AG20443 (cell line): ENCODE measurements at regions not wholly inside any gene's neighbourhood (a gene's known extent, or its start where the extent isn't known, plus 50 kb on each side); places are given as distances from the start of the nearest gene placed in this dataset.

ENCODE experiments used
- DNase-seq: peaks from one replicate; pipeline ENCODE4 v3.0.0; 2012; ENCODE audit warnings: low spot score, mixed read lengths

DNA sequence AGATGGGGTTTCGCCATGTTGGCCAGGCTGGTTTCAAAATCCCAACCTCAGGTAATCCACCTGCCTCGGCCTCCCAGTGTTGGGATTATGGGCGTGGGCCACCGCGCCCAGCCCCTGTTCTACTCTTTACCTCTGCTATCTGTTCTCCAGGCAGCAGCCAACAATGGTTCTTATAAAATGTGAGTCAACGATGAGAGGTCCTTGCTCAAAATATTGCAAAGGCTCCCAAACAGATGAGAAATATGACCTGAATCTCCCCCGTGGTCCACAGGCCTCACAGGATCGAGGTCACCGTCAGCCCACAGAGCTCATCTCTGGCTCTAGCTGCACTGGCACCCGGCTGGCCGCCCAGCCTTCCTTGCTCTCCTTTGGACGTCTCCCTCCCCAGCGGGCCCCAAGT, 62.0 kb upstream of the EGFR start:
- no peak for DNase-seq

DNA sequence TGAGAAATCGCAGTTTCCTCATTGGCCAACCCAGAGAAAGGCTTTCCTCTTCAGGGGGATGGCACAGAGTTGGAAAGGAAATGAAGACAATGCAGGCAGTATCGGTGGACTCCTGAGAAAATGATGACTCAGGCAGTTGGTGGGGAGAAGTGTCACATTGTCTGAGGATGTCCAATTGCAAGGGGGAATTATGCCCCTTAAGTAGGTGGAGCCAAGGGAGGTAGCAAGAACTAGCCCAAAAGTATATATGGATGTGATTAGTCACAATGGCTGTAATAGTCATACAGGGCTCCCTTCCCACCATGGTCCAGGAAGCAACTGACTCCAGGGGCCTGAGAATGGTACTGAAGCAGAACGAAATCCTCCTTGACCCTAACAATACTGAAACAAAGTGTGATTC, 58.3 kb upstream of the EGFR start:
- no peak for DNase-seq

DNA sequence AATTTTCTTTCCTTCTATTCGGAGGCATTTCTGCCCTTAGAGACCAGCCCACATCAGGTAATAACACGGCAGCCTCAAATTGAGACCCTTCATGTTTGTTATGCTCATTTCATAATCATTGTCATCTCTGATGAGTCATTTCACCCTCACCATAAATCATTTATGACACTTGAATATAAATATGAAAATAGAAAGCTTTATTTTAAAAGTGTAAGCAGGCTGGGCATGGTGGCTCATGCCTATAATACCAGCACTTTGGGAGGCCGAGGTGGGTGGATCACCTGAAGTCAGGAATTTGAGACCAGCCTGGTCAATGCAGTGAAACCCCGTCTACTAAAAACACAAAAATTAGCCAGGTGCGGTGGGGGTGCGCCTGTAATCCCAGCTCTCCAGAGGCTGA, 57.4 kb upstream of the EGFR start:
- no peak for DNase-seq

DNA sequence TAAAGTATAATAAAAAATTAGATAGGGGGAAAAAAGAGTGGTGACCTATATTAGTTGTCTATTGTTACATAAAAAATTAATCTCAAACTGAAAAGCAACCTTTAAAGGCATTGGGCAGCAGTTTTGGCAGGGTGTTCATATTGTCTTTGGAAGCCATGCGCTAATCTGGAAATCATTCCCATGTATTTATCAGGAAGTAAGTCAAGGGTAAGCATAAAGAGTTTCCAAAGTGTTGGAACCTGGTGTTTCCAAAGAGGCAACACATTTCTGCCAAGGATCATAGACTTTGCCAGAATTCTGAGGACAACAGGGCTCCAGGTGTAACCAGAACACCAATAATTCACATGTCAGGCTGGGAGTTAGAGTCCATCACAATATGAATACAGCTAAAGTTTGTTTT, 55.7 kb upstream of the EGFR start:
- no peak for DNase-seq

DNA sequence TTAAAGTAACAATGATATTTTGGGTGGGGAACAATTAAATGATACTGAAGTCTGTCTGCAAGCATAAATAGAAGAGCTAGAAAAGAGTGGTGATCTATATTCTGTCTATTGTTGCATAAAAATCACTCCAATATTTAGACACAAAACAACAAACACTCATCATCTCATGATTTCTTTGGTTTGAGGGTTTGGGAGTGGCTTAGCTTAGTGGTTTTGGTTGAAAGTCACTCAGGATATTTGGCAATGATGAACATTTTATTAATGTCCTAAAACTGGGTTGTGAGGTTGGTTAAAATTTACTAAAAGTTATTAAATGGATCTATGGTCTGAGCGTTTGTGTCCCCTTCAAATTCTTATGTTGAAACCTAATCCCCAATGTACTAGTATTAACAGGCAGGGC, 54.7 kb upstream of the EGFR start:
- DNase-seq: no peak

DNA sequence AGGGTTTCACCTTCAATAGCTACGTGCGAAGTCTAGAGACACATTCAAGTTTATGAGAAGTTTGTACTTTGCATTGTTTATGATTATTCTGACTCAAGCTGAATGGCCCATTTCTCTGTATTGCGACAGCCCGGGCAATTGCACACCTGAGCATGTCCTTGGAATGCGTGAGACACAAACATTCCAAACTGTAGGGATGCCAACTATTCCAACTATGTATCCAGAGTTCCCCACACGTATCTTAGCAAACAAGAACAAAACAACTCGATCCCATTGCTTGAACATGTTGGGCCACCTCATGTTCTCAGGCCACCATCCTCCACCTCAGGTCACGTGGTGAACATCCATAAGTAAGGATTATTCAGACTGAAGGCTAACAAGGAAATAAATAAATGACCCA, 51.4 kb upstream of the EGFR start:
- no peak for DNase-seq

DNA sequence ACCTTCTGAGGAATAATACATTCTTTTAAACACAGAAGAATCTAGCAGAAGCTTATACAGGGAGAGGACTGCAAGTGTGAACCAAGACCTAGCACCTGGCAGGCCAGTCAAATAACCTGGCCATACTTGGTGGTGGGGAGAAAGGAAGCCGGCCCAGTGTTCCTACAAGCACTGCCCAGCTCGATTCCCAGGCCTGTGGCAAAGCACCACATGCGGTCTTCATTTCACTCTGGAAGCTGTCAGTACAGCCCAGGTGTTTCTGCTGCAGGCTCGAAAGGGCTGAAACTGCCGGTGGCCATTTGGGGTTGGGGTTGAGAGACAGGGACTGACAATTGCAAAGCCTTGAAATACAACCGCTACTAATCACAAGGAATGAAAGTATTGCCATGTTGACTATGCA, 50.8 kb upstream of the EGFR start:
- no peak for DNase-seq
